GM06990 (cell line): ENCODE measurements at regions not wholly inside any gene's neighbourhood (a gene's known extent, or its start where the extent isn't known, plus 50 kb on each side); places are given as distances from the start of the nearest gene placed in this dataset.

ENCODE experiments used
- DNase-seq: peaks from one replicate; pipeline ENCODE4 v3.0.0-alpha.2; 2011; ENCODE audit not compliant: insufficient read length; ENCODE audit errors: extremely low read depth
- H3K27me3 ChIP-seq: replicated peaks from 2 replicates; pipeline ENCODE4 v1.6.0; 2011; ENCODE audit warnings: low read length; ENCODE audit not compliant: control insufficient read depth, insufficient read depth
- H3K36me3 ChIP-seq: 2 replicates; pipeline ENCODE4 v1.5.1; 2011; ENCODE audit warnings: low read length; ENCODE audit not compliant: control insufficient read depth, insufficient read depth
- H3K4me3 ChIP-seq: replicated peaks from 2 replicates; pipeline ENCODE4 v1.5.1; 2011; ENCODE audit warnings: low read depth, mild to moderate bottlenecking, control low read depth, low read length
- TF ChIP-seq, protein P1 (sequence below): IDR thresholded peaks from 2 replicates; pipeline ENCODE4 v1.5.1; 2011; ENCODE audit warnings: low read length, control low read depth, mild to moderate bottlenecking, inconsistent platforms; ENCODE audit not compliant: insufficient read depth, poor library complexity, severe bottlenecking

DNA sequence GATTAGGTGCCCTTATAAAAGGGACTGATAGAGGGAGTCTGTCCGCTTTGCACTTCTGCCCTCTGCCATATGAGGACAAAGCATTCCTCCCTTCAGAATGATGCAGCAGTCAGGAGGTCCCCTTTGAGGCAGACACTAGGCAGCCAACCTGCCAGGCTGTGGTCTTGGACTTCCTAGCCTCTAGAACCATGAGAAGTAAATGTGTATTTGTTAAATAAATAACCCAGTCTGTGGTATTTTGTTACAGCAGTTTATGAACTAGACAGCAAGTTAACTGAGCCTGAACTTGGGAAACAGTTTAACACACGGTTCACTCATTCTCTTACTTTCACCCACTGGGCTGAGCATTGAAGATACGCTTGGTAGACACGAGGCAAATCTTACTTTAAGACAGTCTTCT lies 313.2 kb downstream of the UQCRFS1 start:
- H3K27me3 ChIP-seq: no peaks in the 10 kb centered on the region
- TF ChIP-seq, protein P1, sequence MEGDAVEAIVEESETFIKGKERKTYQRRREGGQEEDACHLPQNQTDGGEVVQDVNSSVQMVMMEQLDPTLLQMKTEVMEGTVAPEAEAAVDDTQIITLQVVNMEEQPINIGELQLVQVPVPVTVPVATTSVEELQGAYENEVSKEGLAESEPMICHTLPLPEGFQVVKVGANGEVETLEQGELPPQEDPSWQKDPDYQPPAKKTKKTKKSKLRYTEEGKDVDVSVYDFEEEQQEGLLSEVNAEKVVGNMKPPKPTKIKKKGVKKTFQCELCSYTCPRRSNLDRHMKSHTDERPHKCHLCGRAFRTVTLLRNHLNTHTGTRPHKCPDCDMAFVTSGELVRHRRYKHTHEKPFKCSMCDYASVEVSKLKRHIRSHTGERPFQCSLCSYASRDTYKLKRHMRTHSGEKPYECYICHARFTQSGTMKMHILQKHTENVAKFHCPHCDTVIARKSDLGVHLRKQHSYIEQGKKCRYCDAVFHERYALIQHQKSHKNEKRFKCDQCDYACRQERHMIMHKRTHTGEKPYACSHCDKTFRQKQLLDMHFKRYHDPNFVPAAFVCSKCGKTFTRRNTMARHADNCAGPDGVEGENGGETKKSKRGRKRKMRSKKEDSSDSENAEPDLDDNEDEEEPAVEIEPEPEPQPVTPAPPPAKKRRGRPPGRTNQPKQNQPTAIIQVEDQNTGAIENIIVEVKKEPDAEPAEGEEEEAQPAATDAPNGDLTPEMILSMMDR: no peak
- DNase-seq: no peak
- no peaks in the 10 kb centered on the region for H3K36me3 ChIP-seq
- no peak overlapping the region for H3K4me3 ChIP-seq

DNA sequence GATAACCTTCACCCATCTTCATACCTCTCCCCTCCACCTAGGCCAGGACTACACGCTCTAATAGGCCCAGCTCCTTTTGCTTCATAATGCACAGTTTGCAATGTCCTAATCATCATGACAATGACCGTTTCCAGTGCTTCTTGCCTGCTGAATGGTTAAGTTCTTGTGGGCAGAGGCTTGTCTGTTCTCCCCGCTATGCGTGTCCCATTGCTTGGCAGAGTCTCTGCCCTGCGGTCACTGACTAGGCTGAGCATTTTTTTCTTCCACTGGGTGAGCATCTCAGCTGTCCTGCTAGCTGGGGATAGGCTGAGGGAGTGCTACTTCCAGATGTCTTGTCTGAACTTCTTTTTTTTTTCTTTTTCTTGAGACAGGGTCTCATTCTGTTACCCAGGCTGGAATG lies 314.7 kb downstream of the UQCRFS1 start:
- Histone ChIP-seq H3K36me3 (no peaks in the 10 kb centered on the region), H3K27me3 (no peaks in the 10 kb centered on the region), H3K4me3 (no peak overlapping the region)
- DNase-seq: no peak
- TF ChIP-seq, protein P1: no peak

DNA sequence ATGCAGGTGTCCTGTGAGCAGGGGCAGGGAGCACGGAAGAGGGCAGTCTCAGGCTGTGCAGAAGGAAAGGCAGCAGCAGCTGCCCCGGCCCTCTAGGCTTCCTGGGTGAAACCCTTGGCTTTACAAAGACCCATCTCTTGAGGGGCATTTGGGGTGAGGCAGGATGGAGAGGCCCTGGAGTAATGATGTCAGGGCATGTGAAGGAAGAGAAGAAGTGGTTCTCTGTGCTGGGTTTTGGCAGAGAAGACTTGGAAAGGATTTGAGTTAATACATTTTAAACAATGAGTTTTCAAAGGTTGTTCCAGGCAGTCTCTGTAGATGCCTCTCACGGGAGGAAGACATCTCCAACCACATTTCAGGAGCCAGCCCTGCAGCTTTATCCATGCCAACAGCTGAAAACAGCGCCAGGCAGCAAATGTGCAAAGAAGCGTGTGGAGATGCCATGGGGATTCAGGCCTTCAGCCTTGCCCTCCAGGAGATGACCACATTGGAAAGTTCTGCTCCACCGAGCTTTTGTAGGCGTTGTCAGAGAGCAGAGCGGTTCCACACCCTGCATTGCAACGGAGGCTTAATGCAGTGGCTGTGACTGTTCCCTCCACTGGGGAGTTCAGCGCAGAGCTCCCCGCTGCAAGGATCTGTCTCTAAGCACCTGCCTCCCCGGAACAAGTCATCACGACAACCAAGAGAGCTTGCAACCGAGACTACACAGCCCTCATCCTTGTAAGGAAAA lies 322.8 kb downstream of the UQCRFS1 start:
- TF ChIP-seq, protein P1: no peak
- H3K4me3 ChIP-seq: no peak overlapping the region
- no peaks in the 10 kb centered on the region for H3K36me3 ChIP-seq
- DNase-seq: no peak
- H3K27me3 ChIP-seq: no peaks in the 10 kb centered on the region

DNA sequence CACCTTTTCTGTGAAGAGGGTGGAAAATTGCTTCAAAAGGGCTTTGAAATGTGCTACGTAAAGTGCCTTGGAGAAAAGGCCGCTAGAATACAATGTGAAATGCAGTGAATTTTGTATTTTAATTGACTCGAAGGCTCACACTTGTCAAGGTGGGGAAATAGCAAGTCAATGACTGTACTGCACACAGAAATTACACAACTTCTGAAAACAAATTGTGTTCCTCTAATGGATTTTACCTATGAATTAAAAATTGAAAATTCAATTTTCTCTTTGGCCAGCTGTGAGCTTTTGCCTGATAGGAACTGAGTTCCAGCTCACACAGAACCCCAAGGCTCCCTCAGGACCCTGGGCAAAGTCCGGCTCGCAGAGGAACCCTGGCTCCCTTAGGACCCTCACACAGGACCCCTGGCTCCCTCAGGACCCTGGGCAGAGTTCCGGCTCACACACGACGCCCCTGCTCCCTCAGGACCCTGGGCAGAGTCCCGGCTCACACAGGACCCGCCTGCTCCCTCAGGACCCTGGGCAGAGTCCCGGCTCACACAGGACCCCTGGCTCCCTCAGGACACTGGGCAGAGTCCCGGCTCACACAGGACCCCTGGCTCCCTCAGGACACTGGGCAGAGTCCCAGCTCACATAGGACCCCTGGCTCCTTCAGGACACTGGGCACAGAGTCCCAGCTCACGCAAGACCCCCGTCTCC lies 324.9 kb downstream of the UQCRFS1 start:
- Histone ChIP-seq H3K36me3 (no peaks in the 10 kb centered on the region), H3K4me3 (no peak overlapping the region), H3K27me3 (no peaks in the 10 kb centered on the region)
- TF ChIP-seq, protein P1: no peak
- DNase-seq: no peak

DNA sequence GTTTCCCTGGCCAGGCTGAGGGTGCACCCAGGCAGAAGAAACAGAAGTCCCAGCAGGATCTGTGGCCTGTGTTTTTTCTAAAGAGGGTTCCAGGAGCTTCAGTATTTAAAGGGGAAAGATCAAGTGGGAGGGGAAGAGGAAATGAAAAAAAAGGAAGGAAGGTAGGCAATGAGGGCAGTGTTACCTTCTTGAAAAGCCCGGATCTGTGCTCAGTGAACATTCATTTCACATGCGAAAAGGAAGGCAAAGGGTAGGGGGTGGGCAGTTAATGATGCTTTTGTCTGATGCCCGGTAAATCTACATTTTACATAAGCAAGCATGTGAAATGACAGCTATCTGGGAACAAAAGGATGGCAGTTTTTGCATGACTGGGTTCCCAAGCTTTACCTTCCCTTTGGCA lies 326.2 kb downstream of the UQCRFS1 start:
- Histone ChIP-seq H3K27me3 (no peaks in the 10 kb centered on the region), H3K4me3 (no peak overlapping the region), H3K36me3 (no peaks in the 10 kb centered on the region)
- TF ChIP-seq, protein P1: no peak
- no peak for DNase-seq
